ENCODE measurements at regions not wholly inside any gene's neighbourhood (a gene's known extent, or its start where the extent isn't known, plus 50 kb on each side); places are given as distances from the start of the nearest gene placed in this dataset.

GRCh38 chr20:52382933-52383332 lies 191.4 kb upstream of the ZFP64 start:
- no peak for TF ChIP-seq CTCF (conservative IDR thresholded peaks at IDR 0.05; ENCODE audit: control insufficient read depth, insufficient read depth, low read depth, low read length)
- DNase-seq (ENCODE audit: low read depth), result no peak
- H3K4me3 ChIP-seq (ENCODE audit: control insufficient read depth, low read depth, low read length), result no peak overlapping the region

GRCh38 chr20:52379723-52380336 lies 188.3 kb upstream of the ZFP64 start:
- peak; percentile 17 for DNase-seq (ENCODE audit: low read depth)
- TF ChIP-seq CTCF (conservative IDR thresholded peaks at IDR 0.05; ENCODE audit: control insufficient read depth, insufficient read depth, low read depth, low read length), result peak; percentile 92
- H3K4me3 ChIP-seq (ENCODE audit: control insufficient read depth, low read depth, low read length), result no peak overlapping the region

GRCh38 chr20:52372169-52372568 lies 180.6 kb upstream of the ZFP64 start:
- no peak overlapping the region for H3K4me3 ChIP-seq (ENCODE audit: control insufficient read depth, low read depth, low read length)
- TF ChIP-seq CTCF (conservative IDR thresholded peaks at IDR 0.05; ENCODE audit: control insufficient read depth, insufficient read depth, low read depth, low read length), result no peak
- no peak for DNase-seq (ENCODE audit: low read depth)

GRCh38 chr20:52365688-52366087 lies 174.1 kb upstream of the ZFP64 start:
- DNase-seq (ENCODE audit: low read depth), result no peak
- TF ChIP-seq CTCF (conservative IDR thresholded peaks at IDR 0.05; ENCODE audit: control insufficient read depth, insufficient read depth, low read depth, low read length), result no peak
- H3K4me3 ChIP-seq (ENCODE audit: control insufficient read depth, low read depth, low read length), result no peak overlapping the region

- H3K4me3 ChIP-seq (ENCODE audit: control insufficient read depth, low read depth, low read length), result no peak overlapping the region
- no peak for DNase-seq (ENCODE audit: low read depth)
- TF ChIP-seq CTCF (conservative IDR thresholded peaks at IDR 0.05; ENCODE audit: control insufficient read depth, insufficient read depth, low read depth, low read length), result no peak
Observed at GRCh38 chr20:52364405-52364804, 172.8 kb upstream of the ZFP64 start.

- DNase-seq (ENCODE audit: low read depth), result no peak
- no peak for TF ChIP-seq CTCF (conservative IDR thresholded peaks at IDR 0.05; ENCODE audit: control insufficient read depth, insufficient read depth, low read depth, low read length)
- no peak overlapping the region for H3K4me3 ChIP-seq (ENCODE audit: control insufficient read depth, low read depth, low read length)
Observed at GRCh38 chr20:52361650-52362049, 170.1 kb upstream of the ZFP64 start.

- DNase-seq (ENCODE audit: low read depth), result no peak
- no peak overlapping the region for H3K4me3 ChIP-seq (ENCODE audit: control insufficient read depth, low read depth, low read length)
- no peak for TF ChIP-seq CTCF (conservative IDR thresholded peaks at IDR 0.05; ENCODE audit: control insufficient read depth, insufficient read depth, low read depth, low read length)
Observed at GRCh38 chr20:52349806-52350205, 158.2 kb upstream of the ZFP64 start.
